DND-41 (cell line): ENCODE measurements at regions not wholly inside any gene's neighbourhood (a gene's known extent, or its start where the extent isn't known, plus 50 kb on each side); places are given as distances from the start of the nearest gene placed in this dataset.

ENCODE experiments used
- ATAC-seq: fragments of 200-7000 bp; cut with Tn5 transposase; 3 replicates; pipeline ENCODE4 v1.9.1; 2021; ENCODE audit warnings: low read depth; ENCODE audit not compliant: insufficient read depth
- DNase-seq: peaks from one replicate; pipeline ENCODE4 v3.0.0-alpha.2; 2020
- H2AFZ ChIP-seq: 2 replicates; pipeline ENCODE4 v1.6.0; 2012; ENCODE audit warnings: low read depth, low read length
- H3K27ac ChIP-seq: 2 replicates; pipeline ENCODE4 v1.5.1; 2012; ENCODE audit warnings: low read length, inconsistent platforms
- H3K27me3 ChIP-seq: fragments of 200-600 bp; sonication (generic); 2 replicates; pipeline ENCODE4 v1.6.0; 2012; ENCODE audit warnings: low read length, mild to moderate bottlenecking, inconsistent platforms; ENCODE audit not compliant: insufficient read depth, poor library complexity
- H3K36me3 ChIP-seq: 2 replicates; pipeline ENCODE4 v1.5.1; 2012; ENCODE audit warnings: low read length, inconsistent platforms; ENCODE audit not compliant: insufficient read depth
- H3K4me1 ChIP-seq: 2 replicates; pipeline ENCODE4 v1.5.1; 2012; ENCODE audit warnings: mild to moderate bottlenecking, low read length; ENCODE audit not compliant: insufficient read depth
- H3K4me2 ChIP-seq: 2 replicates; pipeline ENCODE4 v1.6.0; 2012; ENCODE audit warnings: mild to moderate bottlenecking, moderate library complexity, low read length, inconsistent platforms; ENCODE audit not compliant: insufficient read depth
- H3K4me3 ChIP-seq, 2 experiments: fragments of 200-600 bp in 1 of 2; shearing (Covaris generic) in 1 of 2; 2 replicates each; pipeline ENCODE4 v1.5.1; 2012 to 2016; ENCODE audit warnings: inconsistent platforms in 2 of 2, low read length in 2 of 2, mild to moderate bottlenecking in 2 of 2, low read depth in 1 of 2, moderate library complexity in 1 of 2
- H3K79me2 ChIP-seq: 2 replicates; pipeline ENCODE4 v1.6.0; 2012; ENCODE audit warnings: low read length, inconsistent platforms; ENCODE audit not compliant: insufficient read depth
- H3K9ac ChIP-seq: 2 replicates; pipeline ENCODE4 v1.6.0; 2012; ENCODE audit warnings: low read depth, mild to moderate bottlenecking, inconsistent platforms, low read length, moderate library complexity
- H3K9me3 ChIP-seq: 2 replicates; pipeline ENCODE4 v1.5.1; 2012; ENCODE audit warnings: low read length, moderate library complexity, mild to moderate bottlenecking, inconsistent platforms; ENCODE audit not compliant: insufficient read depth, severe bottlenecking
- H4K20me1 ChIP-seq: 2 replicates; pipeline ENCODE4 v1.6.0; 2012; ENCODE audit warnings: low read length; ENCODE audit not compliant: insufficient read depth
- CTCF ChIP-seq: IDR thresholded peaks from 2 replicates; pipeline ENCODE4 v1.5.1; 2012; ENCODE audit warnings: borderline replicate concordance, low read length, moderate library complexity, mild to moderate bottlenecking; ENCODE audit not compliant: poor library complexity, severe bottlenecking; ENCODE audit errors: extremely low read depth
- EZH2 ChIP-seq: IDR thresholded peaks from 3 replicates; pipeline ENCODE4 v1.6.1; 2012; ENCODE audit warnings: borderline replicate concordance, low read depth, mild to moderate bottlenecking, moderate library complexity, low read length, inconsistent platforms; ENCODE audit not compliant: severe bottlenecking

GRCh38 chr6:164315376-164315775 lies 900.9 kb downstream of the QKI start:
- Histone ChIP-seq H3K9me3 (no peaks in the 10 kb centered on the region), H3K27ac (no peak overlapping the region), H3K9ac (no peak overlapping the region), H3K27me3 (no peaks in the 10 kb centered on the region), H2AFZ (no peak overlapping the region), H4K20me1 (no peaks in the 10 kb centered on the region), H3K4me2 (no peak overlapping the region), H3K79me2 (no peaks in the 10 kb centered on the region), H3K4me3 (no peak overlapping the region), H3K36me3 (no peaks in the 10 kb centered on the region), H3K4me1 (no peaks in the 10 kb centered on the region)
- DNase-seq (no peak), ATAC-seq (no peak)
- TF ChIP-seq CTCF: no peak
- TF ChIP-seq EZH2: no peak

GRCh38 chr6:164308339-164308738 lies 893.8 kb downstream of the QKI start:
- Histone ChIP-seq H3K9ac (no peak overlapping the region), H4K20me1 (no peaks in the 10 kb centered on the region), H3K4me1 (no peaks in the 10 kb centered on the region), H3K9me3 (peaks cover 3% of the 10 kb centered on the region), H2AFZ (no peak overlapping the region), H3K27ac (no peak overlapping the region), H3K79me2 (no peaks in the 10 kb centered on the region), H3K4me2 (no peak overlapping the region), H3K36me3 (no peaks in the 10 kb centered on the region), H3K27me3 (no peaks in the 10 kb centered on the region), H3K4me3 (no peak overlapping the region)
- no peak for TF ChIP-seq EZH2
- no peak for TF ChIP-seq CTCF
- ATAC-seq: no peak
- no peak for DNase-seq

- Histone ChIP-seq H3K27ac (no peak overlapping the region), H3K79me2 (no peaks in the 10 kb centered on the region), H3K4me3 (no peak overlapping the region), H3K4me1 (no peaks in the 10 kb centered on the region), H3K9me3 (peaks cover 3% of the 10 kb centered on the region), H2AFZ (no peak overlapping the region), H3K36me3 (no peaks in the 10 kb centered on the region), H3K4me2 (no peak overlapping the region), H3K9ac (no peak overlapping the region), H4K20me1 (no peaks in the 10 kb centered on the region), H3K27me3 (no peaks in the 10 kb centered on the region)
- ATAC-seq (no peak), DNase-seq (no peak)
- TF ChIP-seq EZH2 (no peak), CTCF (no peak)
Measured at GRCh38 chr6:164303102-164303964, 888.8 kb downstream of the QKI start.
